Mesendoderm (in vitro differentiated cells): ENCODE measurements at regions not wholly inside any gene's neighbourhood (a gene's known extent, or its start where the extent isn't known, plus 50 kb on each side); places are given as distances from the start of the nearest gene placed in this dataset.
"Not testable (repeated sequence)": the region's sequence is repeated elsewhere in the genome, so short reads cannot be mapped to it uniquely, and the experiment has no call there.

Experiments used
- DNase-seq: peaks from one replicate; pipeline ENCODE4 v3.0.0; 2013
- H2AK5ac ChIP-seq: 2 replicates; pipeline ENCODE4 v1.6.1; 2013; ENCODE audit warnings: low read length, inconsistent platforms
- H2BK120ac ChIP-seq: 2 replicates; pipeline ENCODE4 v1.6.1; 2013; ENCODE audit warnings: low read depth, mild to moderate bottlenecking, low read length, moderate library complexity, mixed read lengths
- H2BK15ac ChIP-seq: replicated peaks from 2 replicates; pipeline ENCODE4 v1.6.1; 2013; ENCODE audit warnings: low read depth, mild to moderate bottlenecking, moderate library complexity
- H2BK5ac ChIP-seq: 2 replicates; pipeline ENCODE4 v1.6.1; 2013; ENCODE audit warnings: low read length, inconsistent platforms
- H3K18ac ChIP-seq: 2 replicates; pipeline ENCODE4 v1.6.1; 2013; ENCODE audit warnings: mild to moderate bottlenecking, low read length, mixed read lengths
- H3K23ac ChIP-seq: one replicate; pipeline ENCODE4 v1.6.1; 2013; ENCODE audit warnings: low read length
- H3K27ac ChIP-seq: 2 replicates; pipeline ENCODE4 v1.5.1; 2013; ENCODE audit warnings: low read depth, mild to moderate bottlenecking, inconsistent platforms, low read length, moderate library complexity
- H3K27me3 ChIP-seq: 2 replicates; pipeline ENCODE4 v1.6.1; 2013; ENCODE audit warnings: low read length, control low read depth, mild to moderate bottlenecking, inconsistent platforms; ENCODE audit not compliant: insufficient read depth, poor library complexity
- H3K36me3 ChIP-seq: 2 replicates; pipeline ENCODE4 v1.6.1; 2013; ENCODE audit warnings: low read length, inconsistent platforms; ENCODE audit not compliant: control insufficient read depth, insufficient read depth
- H3K4ac ChIP-seq: one replicate; pipeline ENCODE4 v1.6.1; 2013; ENCODE audit warnings: low read depth, mild to moderate bottlenecking, low read length, moderate library complexity
- H3K4me1 ChIP-seq: 2 replicates; pipeline ENCODE4 v1.6.1; 2013; ENCODE audit warnings: low read depth, low read length, inconsistent platforms; ENCODE audit not compliant: control insufficient read depth
- H3K4me2 ChIP-seq: 2 replicates; pipeline ENCODE4 v1.6.1; 2013; ENCODE audit warnings: low read length
- H3K4me3 ChIP-seq: 2 replicates; pipeline ENCODE4 v1.5.1; 2013; ENCODE audit warnings: mild to moderate bottlenecking, low read length
- H3K56ac ChIP-seq: one replicate; pipeline ENCODE4 v1.6.1; 2013; ENCODE audit warnings: low read length
- H3K79me1 ChIP-seq: 2 replicates; pipeline ENCODE4 v1.6.1; 2013; ENCODE audit warnings: low read length, inconsistent platforms
- H3K79me2 ChIP-seq: 2 replicates; pipeline ENCODE4 v1.6.1; 2013; ENCODE audit warnings: mild to moderate bottlenecking, low read length; ENCODE audit not compliant: control insufficient read depth, insufficient read depth
- H3K9ac ChIP-seq: 2 replicates; pipeline ENCODE4 v1.6.1; 2013; ENCODE audit warnings: low read length, inconsistent platforms
- H4K5ac ChIP-seq: one replicate; pipeline ENCODE4 v1.6.1; 2013; ENCODE audit warnings: low read length
- H4K8ac ChIP-seq: one replicate; pipeline ENCODE4 v1.6.1; 2013; ENCODE audit warnings: low read depth, mild to moderate bottlenecking, control low read depth, low read length, moderate library complexity
- WGBS: extraction: QIAGEN DNeasy Blood & Tissue Kit; methylation state at CpG from one replicate; pipeline ENCODE4 v1.1.7; 2013; ENCODE audit warnings: low lambda C conversion rate, missing lambda C conversion rate; ENCODE audit not compliant: insufficient coverage; ENCODE audit errors: extremely low coverage; 5-methylcytosine and 5-hydroxymethylcytosine counted together

DNA sequence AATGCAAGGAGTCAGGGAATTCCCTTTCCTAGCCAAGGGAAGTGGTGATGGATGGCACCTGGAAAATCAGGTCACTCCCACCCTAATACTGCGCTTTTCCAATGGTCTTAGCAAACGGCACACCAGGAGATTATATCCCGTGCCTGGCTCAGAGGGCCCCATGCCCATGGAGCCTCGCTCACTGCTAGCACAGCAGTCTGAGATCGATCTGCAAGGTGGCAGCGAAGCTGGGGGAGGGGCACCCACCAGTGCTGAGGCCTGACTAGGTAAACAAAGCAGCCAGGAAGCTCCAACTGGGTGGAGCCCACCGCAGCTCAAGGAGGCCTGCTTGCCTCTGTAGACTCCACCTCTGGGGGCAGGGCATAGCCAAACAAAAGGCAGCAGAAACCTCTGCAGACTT, 74.2 kb downstream of the OR5AK2 start:
- not testable (repeated sequence) for DNase-seq, H3K4ac ChIP-seq, H2BK5ac ChIP-seq, H3K4me1 ChIP-seq, H3K79me2 ChIP-seq, H2BK15ac ChIP-seq, H2BK120ac ChIP-seq, H3K9ac ChIP-seq, H3K18ac ChIP-seq, H3K36me3 ChIP-seq, H3K4me2 ChIP-seq, H2AK5ac ChIP-seq, H4K5ac ChIP-seq, H3K79me1 ChIP-seq, H3K4me3 ChIP-seq, H3K27ac ChIP-seq, H4K8ac ChIP-seq, H3K27me3 ChIP-seq, H3K56ac ChIP-seq, H3K23ac ChIP-seq
- WGBS, result no CpG with 5 or more reads among the region's 7 CpGs

DNA sequence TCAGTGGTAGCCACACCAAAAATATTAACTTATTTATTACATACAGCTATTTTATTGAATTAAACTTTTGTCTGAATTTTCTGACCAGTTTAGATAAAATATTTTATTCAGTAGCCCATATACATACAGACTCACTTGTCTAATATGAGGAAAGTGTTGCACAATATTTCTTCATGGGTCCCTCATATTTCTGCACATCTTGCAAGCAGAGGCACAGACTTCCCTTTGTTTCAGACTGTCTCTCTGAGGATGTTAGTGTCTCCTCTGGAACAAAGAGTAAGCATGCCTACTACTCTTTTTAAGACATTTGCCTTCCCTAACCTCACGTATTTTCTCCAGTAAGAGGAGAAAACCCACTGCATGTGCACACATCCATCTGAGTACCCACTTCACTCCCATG, 81.2 kb downstream of the OR5AK2 start:
- Histone ChIP-seq H3K4ac (no peak overlapping the region), H4K5ac (no peak overlapping the region), H3K56ac (no peak overlapping the region), H3K36me3 (no peaks in the 10 kb centered on the region), H3K79me2 (no peaks in the 10 kb centered on the region), H3K79me1 (no peaks in the 10 kb centered on the region), H2BK120ac (no peak overlapping the region), H2AK5ac (no peak overlapping the region), H2BK15ac (no peak overlapping the region), H2BK5ac (no peak overlapping the region), H3K18ac (no peak overlapping the region), H4K8ac (no peak overlapping the region), H3K27ac (no peak overlapping the region), H3K23ac (no peak overlapping the region), H3K4me2 (no peak overlapping the region), H3K4me3 (no peak overlapping the region), H3K27me3 (no peaks in the 10 kb centered on the region), H3K9ac (no peak overlapping the region), H3K4me1 (no peaks in the 10 kb centered on the region)
- no peak for DNase-seq
- no CpG with 5 or more reads among the region's 1 CpG for WGBS

- Histone ChIP-seq H4K8ac (no peak overlapping the region), H3K4ac (no peak overlapping the region), H4K5ac (no peak overlapping the region), H3K9ac (no peak overlapping the region), H3K4me1 (no peaks in the 10 kb centered on the region), H3K23ac (no peak overlapping the region), H2BK120ac (no peak overlapping the region), H3K56ac (no peak overlapping the region), H3K79me1 (no peaks in the 10 kb centered on the region), H3K18ac (no peak overlapping the region), H3K79me2 (no peaks in the 10 kb centered on the region), H3K36me3 (no peaks in the 10 kb centered on the region), H2AK5ac (no peak overlapping the region), H2BK5ac (no peak overlapping the region), H3K4me2 (no peak overlapping the region), H3K4me3 (no peak overlapping the region), H3K27me3 (no peaks in the 10 kb centered on the region), H3K27ac (no peak overlapping the region), H2BK15ac (no peak overlapping the region)
- no peak for DNase-seq
These were observed 83.1 kb downstream of the OR5AK2 start for GRCh38 chr11:57071829-57072228.

- H3K27ac ChIP-seq, result no peak overlapping the region
- no peak for DNase-seq
- H3K4me3 ChIP-seq, result no peak overlapping the region
These were observed 83.9 kb downstream of the OR5AK2 start for GRCh38 chr11:57072640-57073039.

GRCh38 chr11:57073128-57073527, 84.4 kb downstream of the OR5AK2 start:
- no peak overlapping the region for H2BK5ac ChIP-seq
- H3K4me2 ChIP-seq, result no peak overlapping the region
- H2AK5ac ChIP-seq, result no peak overlapping the region
- no peak overlapping the region for H3K23ac ChIP-seq
- no peak overlapping the region for H3K56ac ChIP-seq
- H3K79me1 ChIP-seq, result no peaks in the 10 kb centered on the region
- no peak for DNase-seq
- H3K27me3 ChIP-seq, result no peaks in the 10 kb centered on the region
- H2BK15ac ChIP-seq, result no peak overlapping the region
- no peaks in the 10 kb centered on the region for H3K4me1 ChIP-seq
- no CpG with 5 or more reads among the region's 3 CpGs for WGBS
- H2BK120ac ChIP-seq, result no peak overlapping the region
- H3K4ac ChIP-seq, result no peak overlapping the region
- no peak overlapping the region for H3K4me3 ChIP-seq
- H4K8ac ChIP-seq, result no peak overlapping the region
- no peak overlapping the region for H3K9ac ChIP-seq
- no peak overlapping the region for H3K18ac ChIP-seq
- H3K79me2 ChIP-seq, result no peaks in the 10 kb centered on the region
- no peak overlapping the region for H4K5ac ChIP-seq
- no peaks in the 10 kb centered on the region for H3K36me3 ChIP-seq
- no peak overlapping the region for H3K27ac ChIP-seq

More at GRCh38 chr11:57072640-57073039, 83.9 kb downstream of the OR5AK2 start:
- Histone ChIP-seq H3K18ac (no peak overlapping the region), H2BK15ac (no peak overlapping the region), H2BK5ac (no peak overlapping the region), H3K56ac (no peak overlapping the region), H3K4me1 (no peaks in the 10 kb centered on the region), H3K9ac (no peak overlapping the region), H3K4me2 (no peak overlapping the region), H4K8ac (no peak overlapping the region), H3K79me1 (no peaks in the 10 kb centered on the region), H2AK5ac (no peak overlapping the region), H3K36me3 (no peaks in the 10 kb centered on the region), H2BK120ac (no peak overlapping the region), H3K79me2 (no peaks in the 10 kb centered on the region), H3K4ac (no peak overlapping the region), H3K23ac (no peak overlapping the region), H3K27me3 (no peaks in the 10 kb centered on the region), H4K5ac (no peak overlapping the region)

DNA sequence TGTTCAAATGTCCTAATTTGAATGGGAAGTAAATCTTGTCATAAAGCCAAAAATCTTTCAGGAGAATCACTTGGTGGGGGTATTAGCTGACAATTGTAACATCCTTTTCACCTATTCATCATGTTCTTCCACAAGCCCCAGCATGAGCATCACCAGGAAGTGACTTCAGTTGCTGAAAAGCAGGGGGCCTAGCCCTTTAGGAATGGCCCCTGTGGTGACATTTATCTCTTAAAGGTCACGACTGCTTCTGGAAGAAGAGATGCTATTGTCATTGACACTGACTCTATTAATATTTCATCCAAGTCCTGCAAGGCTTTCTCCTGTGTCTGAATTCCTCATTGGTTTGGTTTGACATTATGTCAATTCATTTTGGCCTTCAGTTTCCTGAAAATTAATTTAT, 92.6 kb downstream of the OR5AK2 start:
- Histone ChIP-seq H3K4me3 (no peak overlapping the region), H2BK120ac (no peak overlapping the region), H2BK15ac (no peak overlapping the region), H3K4me2 (no peak overlapping the region), H2AK5ac (no peak overlapping the region), H3K56ac (no peak overlapping the region), H2BK5ac (no peak overlapping the region), H3K79me2 (no peaks in the 10 kb centered on the region), H3K36me3 (no peaks in the 10 kb centered on the region), H3K4me1 (no peaks in the 10 kb centered on the region), H3K27me3 (no peaks in the 10 kb centered on the region), H3K9ac (no peak overlapping the region), H3K18ac (no peak overlapping the region), H4K5ac (no peak overlapping the region), H4K8ac (no peak overlapping the region), H3K27ac (no peak overlapping the region), H3K79me1 (no peaks in the 10 kb centered on the region), H3K4ac (no peak overlapping the region), H3K23ac (no peak overlapping the region)
- WGBS, result no CpG with 5 or more reads among the region's 1 CpG
- DNase-seq, result peak; percentile 62
